ENCODE measurements at regions not wholly inside any gene's neighbourhood (a gene's known extent, or its start where the extent isn't known, plus 50 kb on each side); places are given as distances from the start of the nearest gene placed in this dataset.
"Not testable (repeated sequence)": the region's sequence is repeated elsewhere in the genome, so short reads cannot be mapped to it uniquely, and the experiment has no call there.

- TF ChIP-seq ZFX (IDR thresholded peaks at IDR 0.05; ENCODE audit: borderline replicate concordance), result no peak
- no peak for TF ChIP-seq CTCF (IDR thresholded peaks at IDR 0.05)
- no peak overlapping the region for H3K27ac ChIP-seq
Observed at GRCh38 chr5:28397502-28397941, 1359.1 kb upstream of the CDH9 start.

- TF ChIP-seq ZFX (IDR thresholded peaks at IDR 0.05; ENCODE audit: borderline replicate concordance), result no peak
- no peak for TF ChIP-seq CTCF (IDR thresholded peaks at IDR 0.05)
- no peak overlapping the region for H3K27ac ChIP-seq
Observed at GRCh38 chr5:28391277-28391676, 1352.9 kb upstream of the CDH9 start.

GRCh38 chr5:28390341-28390740 is 1352.0 kb upstream of the CDH9 start:
- TF ChIP-seq ZFX (IDR thresholded peaks at IDR 0.05; ENCODE audit: borderline replicate concordance) (no peak), CTCF (IDR thresholded peaks at IDR 0.05) (no peak)
- no peak overlapping the region for H3K27ac ChIP-seq

- not testable (repeated sequence) for H3K27ac ChIP-seq
Observed at GRCh38 chr5:28389727-28390126, 1351.3 kb upstream of the CDH9 start.

DNA sequence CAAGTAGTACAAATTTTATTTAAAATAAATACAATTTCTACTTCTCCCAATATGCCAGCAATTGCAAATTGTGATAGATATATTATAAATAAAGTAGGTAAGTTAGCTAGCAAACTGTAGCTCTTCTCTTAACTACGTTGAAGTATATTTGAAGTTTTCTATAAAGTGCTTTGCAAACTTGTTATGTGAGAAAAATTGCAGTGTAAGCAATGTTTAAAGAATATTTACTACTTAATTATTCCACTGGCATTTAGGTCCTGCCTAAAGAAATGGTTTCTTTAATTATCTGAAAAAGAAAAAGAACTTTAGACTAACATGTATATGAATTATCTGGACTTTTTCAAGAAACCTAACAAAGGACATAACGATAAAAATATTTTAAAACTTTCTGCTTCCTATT is 1350.0 kb upstream of the CDH9 start:
- no peak overlapping the region for H3K27ac ChIP-seq
- no peak for TF ChIP-seq CTCF (IDR thresholded peaks at IDR 0.05)
- no peak for TF ChIP-seq ZFX (IDR thresholded peaks at IDR 0.05; ENCODE audit: borderline replicate concordance)

DNA sequence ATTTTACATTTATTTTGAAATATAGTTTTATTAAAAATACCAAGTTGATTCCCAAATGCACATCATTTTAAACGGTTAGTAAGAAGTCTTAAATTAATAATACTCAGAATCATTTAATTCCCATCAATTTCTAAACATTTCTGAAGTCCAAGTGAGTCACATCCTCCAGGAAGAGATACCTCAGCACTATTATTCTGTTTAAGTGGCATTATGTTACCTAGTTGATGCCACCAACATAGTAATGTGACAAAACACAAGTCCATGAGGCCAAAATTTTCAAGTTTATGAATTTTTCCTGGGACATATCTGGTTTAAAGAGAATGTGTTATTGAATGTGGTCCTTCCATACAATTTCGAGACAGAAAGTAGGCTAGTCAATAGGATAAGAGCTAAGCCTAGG is 1348.3 kb upstream of the CDH9 start:
- no peak for TF ChIP-seq ZFX (IDR thresholded peaks at IDR 0.05; ENCODE audit: borderline replicate concordance)
- no peak for TF ChIP-seq CTCF (IDR thresholded peaks at IDR 0.05)
- no peak overlapping the region for H3K27ac ChIP-seq

- TF ChIP-seq CTCF (IDR thresholded peaks at IDR 0.05) (no peak), ZFX (IDR thresholded peaks at IDR 0.05; ENCODE audit: borderline replicate concordance) (no peak)
- no peak overlapping the region for H3K27ac ChIP-seq
Observed at GRCh38 chr5:28380167-28380566, 1341.8 kb upstream of the CDH9 start.

GRCh38 chr5:28374492-28374967 is 1336.1 kb upstream of the CDH9 start:
- H3K27ac ChIP-seq, result no peak overlapping the region
- TF ChIP-seq ZFX (IDR thresholded peaks at IDR 0.05; ENCODE audit: borderline replicate concordance), result no peak
- TF ChIP-seq CTCF (IDR thresholded peaks at IDR 0.05), result no peak
